Stromal cell of bone marrow (primary cell): ENCODE measurements at regions not wholly inside any gene's neighbourhood (a gene's known extent, or its start where the extent isn't known, plus 50 kb on each side); places are given as distances from the start of the nearest gene placed in this dataset.

Experiments used
- DNase-seq: peaks from one replicate; pipeline ENCODE4 v3.0.0-alpha.2; 2012; ENCODE audit warnings: low read depth

- no peak for DNase-seq
Observed at GRCh38 chr1:5750186-5751162, 241.8 kb downstream of the NPHP4 start.

- DNase-seq, result no peak
Observed at GRCh38 chr1:5748286-5749225, 243.7 kb downstream of the NPHP4 start.

- no peak for DNase-seq
Observed at GRCh38 chr1:5747426-5748285, 244.6 kb downstream of the NPHP4 start.

- no peak for DNase-seq
Observed at GRCh38 chr1:5746611-5747425, 245.4 kb downstream of the NPHP4 start.

GRCh38 chr1:5745800-5746610 lies 246.2 kb downstream of the NPHP4 start:
- DNase-seq, result peak; percentile 14

GRCh38 chr1:5744911-5745799 lies 247.1 kb downstream of the NPHP4 start:
- no peak for DNase-seq

- DNase-seq, result no peak
Observed at GRCh38 chr1:5744341-5744740, 247.9 kb downstream of the NPHP4 start.

GRCh38 chr1:5743435-5744095 lies 248.7 kb downstream of the NPHP4 start:
- no peak for DNase-seq

- DNase-seq, result no peak
Observed at GRCh38 chr1:5742801-5743200, 249.4 kb downstream of the NPHP4 start.

- DNase-seq, result no peak
Observed at GRCh38 chr1:5742032-5742431, 250.2 kb downstream of the NPHP4 start.

- DNase-seq, result no peak
Observed at GRCh38 chr1:5740865-5741860, 251.1 kb downstream of the NPHP4 start.

GRCh38 chr1:5740450-5740849 lies 251.8 kb downstream of the NPHP4 start:
- no peak for DNase-seq

GRCh38 chr1:5739561-5740078 lies 252.6 kb downstream of the NPHP4 start:
- no peak for DNase-seq

GRCh38 chr1:5738911-5739462 lies 253.2 kb downstream of the NPHP4 start:
- no peak for DNase-seq

- no peak for DNase-seq
Observed at GRCh38 chr1:5737081-5737480, 255.1 kb downstream of the NPHP4 start.

- no peak for DNase-seq
Observed at GRCh38 chr1:5734996-5735395, 257.2 kb downstream of the NPHP4 start.

- no peak for DNase-seq
Observed at GRCh38 chr1:5734414-5734813, 257.8 kb downstream of the NPHP4 start.
